ENCODE measurements at regions not wholly inside any gene's neighbourhood (a gene's known extent, or its start where the extent isn't known, plus 50 kb on each side); places are given as distances from the start of the nearest gene placed in this dataset.

- Histone ChIP-seq H3K27me3 (no peaks in the 10 kb centered on the region), H3K4me1 (no peaks in the 10 kb centered on the region), H3K27ac (no peak overlapping the region), H3K36me3 (no peaks in the 10 kb centered on the region), H3K4me3 (no peak overlapping the region), H3K9me3 (peaks cover 0 to 7% (median 4%) of the 10 kb centered on the region in 4 donors)
- no peak for DNase-seq
- WGBS, 5 donors: 30 to 46% (median 37%) methylated on average over 2 of the region's 2 CpGs
- intact Hi-C loops (cut with DNase I; ENCODE audit: low total_unique reads): no loop called here
- no peak for TF ChIP-seq CTCF (IDR thresholded peaks at IDR 0.05)
- TF ChIP-seq POLR2A (IDR thresholded peaks at IDR 0.05): no peak
- no peak for TF ChIP-seq EP300 (IDR thresholded peaks at IDR 0.05)
- no peak for TF ChIP-seq POLR2AphosphoS5 (IDR thresholded peaks at IDR 0.05)
These were observed 179.7 kb upstream of the GUCY1A2 start for GRCh38 chr11:107197932-107198331.

DNA sequence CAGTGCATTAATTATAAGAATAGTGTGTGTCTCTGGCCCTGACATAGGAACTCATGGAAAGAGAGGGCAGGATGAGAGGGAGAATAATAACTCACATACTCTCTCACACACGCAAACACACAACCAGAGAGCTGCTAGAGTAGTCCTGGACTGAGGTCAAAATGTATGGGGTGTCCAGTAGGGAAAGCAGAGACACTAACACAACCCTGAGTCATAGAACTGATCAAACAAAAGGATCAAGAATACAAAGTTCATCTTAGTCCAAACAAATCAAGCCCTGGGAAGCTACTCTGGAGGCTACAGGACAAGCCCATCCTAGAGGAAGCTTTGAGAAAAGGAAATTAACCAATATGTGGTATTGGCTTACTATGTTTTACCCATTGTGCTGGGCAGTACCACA is 178.5 kb upstream of the GUCY1A2 start:
- DNase-seq: no peak
- intact Hi-C loops (cut with DNase I; ENCODE audit: low total_unique reads): no loop called here
- WGBS, 5 donors: 70 to 91% (median 85%) methylated on average over 1 of the region's 1 CpG
- Histone ChIP-seq H3K9me3 (peaks cover 0 to 17% (median 4%) of the 10 kb centered on the region in 4 donors), H3K36me3 (no peaks in the 10 kb centered on the region), H3K27ac (no peak overlapping the region), H3K4me3 (no peak overlapping the region), H3K4me1 (no peaks in the 10 kb centered on the region), H3K27me3 (no peaks in the 10 kb centered on the region)
- no peak for TF ChIP-seq POLR2AphosphoS5 (IDR thresholded peaks at IDR 0.05)
- no peak for TF ChIP-seq POLR2A (IDR thresholded peaks at IDR 0.05)
- TF ChIP-seq EP300 (IDR thresholded peaks at IDR 0.05): no peak
- no peak for TF ChIP-seq CTCF (IDR thresholded peaks at IDR 0.05)

GRCh38 chr11:107184986-107185385 is 166.7 kb upstream of the GUCY1A2 start:
- Histone ChIP-seq H3K27ac (no peak overlapping the region), H3K36me3 (no peaks in the 10 kb centered on the region), H3K4me1 (no peaks in the 10 kb centered on the region), H3K9me3 (no peaks in the 10 kb centered on the region), H3K27me3 (no peaks in the 10 kb centered on the region), H3K4me3 (no peak overlapping the region)
- no peak for TF ChIP-seq POLR2AphosphoS5 (IDR thresholded peaks at IDR 0.05)
- TF ChIP-seq EP300 (IDR thresholded peaks at IDR 0.05): no peak
- TF ChIP-seq POLR2A (IDR thresholded peaks at IDR 0.05): no peak
- no peak for TF ChIP-seq CTCF (IDR thresholded peaks at IDR 0.05)
- DNase-seq: no peak
- intact Hi-C loops (cut with DNase I; ENCODE audit: low total_unique reads): no loop called here

DNA sequence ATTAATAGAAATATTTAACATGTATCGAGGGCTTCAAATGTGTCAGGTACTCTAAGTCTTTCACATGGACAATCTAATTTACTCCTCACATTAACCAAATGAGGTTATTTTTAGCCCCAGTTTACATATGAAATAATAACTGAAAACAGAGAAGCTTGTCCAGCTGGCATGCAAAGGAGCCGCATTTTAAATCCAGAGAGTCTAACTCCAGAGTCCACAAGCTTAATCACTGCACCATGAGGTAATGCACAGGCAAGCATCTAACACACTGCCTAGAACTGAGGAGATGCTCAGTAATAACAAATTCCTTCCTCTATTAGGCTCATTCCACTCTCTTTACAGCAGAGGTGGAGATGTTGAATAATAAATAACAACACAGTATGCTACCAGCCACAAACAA is 165.7 kb upstream of the GUCY1A2 start:
- WGBS, 5 donors: 69 to 87% (median 79%) methylated on average over 2 of the region's 2 CpGs
- Histone ChIP-seq H3K4me1 (no peaks in the 10 kb centered on the region), H3K27ac (no peak overlapping the region), H3K9me3 (no peaks in the 10 kb centered on the region), H3K4me3 (no peak overlapping the region), H3K27me3 (no peaks in the 10 kb centered on the region), H3K36me3 (no peaks in the 10 kb centered on the region)
- peak in 1 of 2 donors; percentile 25 for DNase-seq
- intact Hi-C loops (cut with DNase I; ENCODE audit: low total_unique reads): no loop called here
- TF ChIP-seq POLR2A (IDR thresholded peaks at IDR 0.05): no peak
- TF ChIP-seq CTCF (IDR thresholded peaks at IDR 0.05): no peak
- no peak for TF ChIP-seq POLR2AphosphoS5 (IDR thresholded peaks at IDR 0.05)
- TF ChIP-seq EP300 (IDR thresholded peaks at IDR 0.05): no peak

All from stomach (tissue), 8 donors.